22Rv1 (cell line): ENCODE measurements at regions not wholly inside any gene's neighbourhood (a gene's known extent, or its start where the extent isn't known, plus 50 kb on each side); places are given as distances from the start of the nearest gene placed in this dataset.
"Not testable (repeated sequence)": the region's sequence is repeated elsewhere in the genome, so short reads cannot be mapped to it uniquely, and the experiment has no call there.

Experiments
- H3K27ac ChIP-seq: fragments of 450-650 bp; 2 replicates; pipeline ENCODE4 v1.5.1; 2017
- ZFX ChIP-seq: fragments of 450-650 bp; IDR thresholded peaks from 2 replicates; pipeline ENCODE4 v1.6.1; 2017; ENCODE audit warnings: antibody characterized with exemption, borderline replicate concordance
- TF ChIP-seq, protein P1 (sequence below): fragments of 450-650 bp; IDR thresholded peaks from 2 replicates; pipeline ENCODE4 v1.5.1; 2017; ENCODE audit warnings: mild to moderate bottlenecking

GRCh38 chr5:110812639-110813038 is 73.8 kb downstream of the SLC25A46 start:
- H3K27ac ChIP-seq = no peak overlapping the region
- no peak for TF ChIP-seq ZFX
- TF ChIP-seq, protein P1, sequence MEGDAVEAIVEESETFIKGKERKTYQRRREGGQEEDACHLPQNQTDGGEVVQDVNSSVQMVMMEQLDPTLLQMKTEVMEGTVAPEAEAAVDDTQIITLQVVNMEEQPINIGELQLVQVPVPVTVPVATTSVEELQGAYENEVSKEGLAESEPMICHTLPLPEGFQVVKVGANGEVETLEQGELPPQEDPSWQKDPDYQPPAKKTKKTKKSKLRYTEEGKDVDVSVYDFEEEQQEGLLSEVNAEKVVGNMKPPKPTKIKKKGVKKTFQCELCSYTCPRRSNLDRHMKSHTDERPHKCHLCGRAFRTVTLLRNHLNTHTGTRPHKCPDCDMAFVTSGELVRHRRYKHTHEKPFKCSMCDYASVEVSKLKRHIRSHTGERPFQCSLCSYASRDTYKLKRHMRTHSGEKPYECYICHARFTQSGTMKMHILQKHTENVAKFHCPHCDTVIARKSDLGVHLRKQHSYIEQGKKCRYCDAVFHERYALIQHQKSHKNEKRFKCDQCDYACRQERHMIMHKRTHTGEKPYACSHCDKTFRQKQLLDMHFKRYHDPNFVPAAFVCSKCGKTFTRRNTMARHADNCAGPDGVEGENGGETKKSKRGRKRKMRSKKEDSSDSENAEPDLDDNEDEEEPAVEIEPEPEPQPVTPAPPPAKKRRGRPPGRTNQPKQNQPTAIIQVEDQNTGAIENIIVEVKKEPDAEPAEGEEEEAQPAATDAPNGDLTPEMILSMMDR = no peak

DNA sequence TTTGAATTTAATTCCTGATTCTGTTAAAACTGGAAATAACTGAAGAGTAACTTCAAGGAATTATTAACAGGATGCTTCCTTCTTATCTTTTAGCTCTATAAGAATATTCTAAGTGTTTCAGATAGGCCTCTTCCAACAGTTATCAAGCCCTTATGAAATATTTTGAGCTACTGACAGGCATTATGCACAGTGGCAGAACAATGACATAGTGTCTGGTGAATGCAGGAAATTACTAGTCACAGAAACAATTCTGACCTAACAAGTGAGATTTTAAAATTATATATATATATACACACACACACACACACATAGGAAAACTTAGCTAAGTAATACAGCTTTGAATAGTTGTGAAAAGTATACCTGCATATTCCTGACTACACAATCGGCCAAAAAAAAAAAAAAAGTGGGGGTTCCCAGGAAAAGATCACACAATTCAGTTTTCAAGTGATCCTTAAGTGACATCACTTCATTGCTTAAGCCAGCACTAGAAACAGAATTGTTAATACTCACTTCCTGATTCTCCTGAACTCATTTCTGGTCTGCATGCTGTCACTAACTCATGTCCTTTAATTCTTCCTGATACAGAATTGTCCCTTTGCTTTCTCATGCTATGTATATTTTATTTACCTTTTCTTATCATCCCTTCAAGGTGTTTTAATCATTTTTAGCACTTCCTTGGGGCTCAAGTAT is 77.3 kb downstream of the SLC25A46 start:
- TF ChIP-seq ZFX = no peak
- TF ChIP-seq, protein P1 = no peak
- no peak overlapping the region for H3K27ac ChIP-seq

GRCh38 chr5:110817459-110817858 is 78.7 kb downstream of the SLC25A46 start:
- H3K27ac ChIP-seq = no peak overlapping the region
- TF ChIP-seq, protein P1 = no peak
- TF ChIP-seq ZFX = no peak

- no peak overlapping the region for H3K27ac ChIP-seq
- TF ChIP-seq, protein P1 = no peak
- TF ChIP-seq ZFX = no peak
Observed at GRCh38 chr5:110823571-110823970, 84.8 kb downstream of the SLC25A46 start.

- TF ChIP-seq, protein P1 = no peak
- TF ChIP-seq ZFX = no peak
- H3K27ac ChIP-seq = no peak overlapping the region
Observed at GRCh38 chr5:110824936-110825441, 86.2 kb downstream of the SLC25A46 start.

- TF ChIP-seq, protein P1 = no peak
- TF ChIP-seq ZFX = no peak
- no peak overlapping the region for H3K27ac ChIP-seq
Observed at GRCh38 chr5:110832683-110833082, 93.9 kb downstream of the SLC25A46 start.

DNA sequence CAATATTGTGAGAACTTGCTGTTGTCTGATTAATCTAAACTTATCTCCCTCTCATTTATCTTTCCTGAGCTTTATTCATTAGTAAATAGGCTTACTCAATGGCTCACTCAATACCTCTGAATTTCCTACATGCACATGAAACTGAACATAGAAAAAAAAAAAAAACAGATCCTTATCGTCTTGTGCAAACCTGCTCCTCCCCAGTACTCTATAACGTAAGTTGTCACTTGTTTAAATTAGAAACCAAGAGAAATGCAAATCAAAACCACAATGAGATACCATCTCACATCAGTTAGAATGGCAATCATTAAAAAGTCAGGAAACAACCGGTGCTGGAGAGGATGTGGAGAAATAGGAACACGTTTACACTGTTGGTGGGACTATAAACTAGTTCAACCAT is 96.1 kb downstream of the SLC25A46 start:
- not testable (repeated sequence) for H3K27ac ChIP-seq

- TF ChIP-seq, protein P1 = no peak
- TF ChIP-seq ZFX = no peak
- H3K27ac ChIP-seq = no peak overlapping the region
Observed at GRCh38 chr5:110836851-110837250, 98.0 kb downstream of the SLC25A46 start.

DNA sequence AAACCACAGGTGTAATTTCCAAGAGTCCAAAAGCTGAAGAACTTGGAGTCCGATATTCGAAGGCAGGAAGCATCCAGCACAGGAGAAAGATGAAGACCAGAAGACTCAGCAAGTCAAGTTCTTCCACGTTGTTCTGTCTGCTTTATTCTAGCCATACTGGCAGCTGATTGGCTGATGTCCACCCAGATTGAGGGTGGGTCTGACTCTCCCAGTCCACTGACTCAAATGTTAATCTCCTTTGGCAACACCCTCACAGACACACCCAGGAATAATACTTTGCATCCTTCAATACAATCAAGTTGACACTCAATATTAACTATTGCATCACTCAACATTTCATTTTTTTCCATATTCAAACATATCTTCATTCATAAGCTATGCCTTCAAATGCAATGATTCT is 99.5 kb downstream of the SLC25A46 start:
- not testable (repeated sequence) for H3K27ac ChIP-seq
